ENCODE measurements at regions not wholly inside any gene's neighbourhood (a gene's known extent, or its start where the extent isn't known, plus 50 kb on each side); places are given as distances from the start of the nearest gene placed in this dataset.

- TF ChIP-seq CTCF (IDR thresholded peaks at IDR 0.05; ENCODE audit: low read depth, low read length, poor library complexity, severe bottlenecking) (no peak), EZH2phosphoT487 (IDR thresholded peaks at IDR 0.05; ENCODE audit: borderline replicate concordance, low read length) (no peak)
Observed at GRCh38 chr9:96161819-96162218, 140.2 kb downstream of the HSD17B3 start.

Measured in DOHH2 (cell line).